HFF-Myc (cell line): ENCODE measurements at regions not wholly inside any gene's neighbourhood (a gene's known extent, or its start where the extent isn't known, plus 50 kb on each side); places are given as distances from the start of the nearest gene placed in this dataset.

ENCODE experiments used
- DNase-seq: peaks from one replicate; pipeline ENCODE4 v3.0.0-alpha.2; 2011; ENCODE audit warnings: low read depth; ENCODE audit errors: extremely low read depth
- H3K4me3 ChIP-seq: replicated peaks from 2 replicates; pipeline ENCODE4 v1.5.1; 2011; ENCODE audit warnings: low read depth, mild to moderate bottlenecking, control low read depth, low read length
- CTCF ChIP-seq: IDR thresholded peaks from 2 replicates; pipeline ENCODE4 v1.5.1; 2012; ENCODE audit warnings: mild to moderate bottlenecking, low read depth, low read length, control low read depth; ENCODE audit errors: missing control alignments

GRCh38 chr5:130714200-130714599 lies 450.9 kb downstream of the HINT1 start:
- no peak for TF ChIP-seq CTCF
- DNase-seq = no peak
- no peak overlapping the region for H3K4me3 ChIP-seq

GRCh38 chr5:130712324-130712723 lies 452.7 kb downstream of the HINT1 start:
- H3K4me3 ChIP-seq = no peak overlapping the region
- no peak for DNase-seq
- no peak for TF ChIP-seq CTCF

GRCh38 chr5:130710596-130710995 lies 454.5 kb downstream of the HINT1 start:
- no peak for TF ChIP-seq CTCF
- no peak overlapping the region for H3K4me3 ChIP-seq
- DNase-seq = no peak

GRCh38 chr5:130708754-130709153 lies 456.3 kb downstream of the HINT1 start:
- no peak for DNase-seq
- no peak for TF ChIP-seq CTCF
- no peak overlapping the region for H3K4me3 ChIP-seq

DNA sequence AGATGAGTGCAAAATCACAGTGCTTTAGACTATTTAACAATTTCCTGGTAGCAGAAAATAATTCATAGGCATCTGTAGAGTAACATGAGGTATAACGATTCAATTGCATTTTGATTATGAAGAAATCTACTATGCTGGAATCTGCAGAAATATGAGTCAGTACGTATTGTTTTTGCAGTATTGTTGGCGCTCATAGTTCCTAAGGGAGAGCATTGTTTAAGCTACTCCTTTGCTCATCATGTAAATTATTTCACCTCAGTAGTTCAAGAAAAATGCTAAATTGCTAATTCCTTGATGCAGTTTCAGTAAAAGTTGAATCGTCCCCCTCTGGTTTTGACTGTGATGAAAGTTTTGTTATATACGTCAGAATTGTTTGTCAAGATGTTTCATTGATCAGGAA lies 458.4 kb downstream of the HINT1 start:
- no peak overlapping the region for H3K4me3 ChIP-seq
- DNase-seq = no peak
- no peak for TF ChIP-seq CTCF

DNA sequence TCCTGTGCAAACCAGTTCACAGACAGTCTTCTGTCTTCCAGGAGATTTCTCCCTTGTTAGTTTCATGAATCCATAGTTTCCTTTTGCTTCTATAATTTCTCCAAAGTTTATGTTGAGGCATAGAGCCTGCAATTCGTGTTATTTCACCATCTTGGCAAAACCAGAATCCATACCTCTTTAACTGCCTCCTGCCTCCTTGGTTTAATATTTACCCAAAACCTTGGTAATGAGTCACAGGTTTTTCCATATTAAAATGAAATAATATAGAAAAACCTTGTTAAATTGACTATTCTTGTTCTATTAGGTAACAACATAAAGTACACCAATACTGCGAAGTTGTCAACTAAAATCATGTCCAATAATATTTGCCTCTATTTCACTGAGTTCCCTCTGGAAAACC lies 459.7 kb downstream of the HINT1 start:
- H3K4me3 ChIP-seq = no peak overlapping the region
- DNase-seq = no peak
- TF ChIP-seq CTCF = no peak

GRCh38 chr5:130693509-130693908 lies 471.5 kb downstream of the HINT1 start:
- no peak for DNase-seq
- TF ChIP-seq CTCF = no peak
- no peak overlapping the region for H3K4me3 ChIP-seq
